CMK (cell line): ENCODE measurements at regions not wholly inside any gene's neighbourhood (a gene's known extent, or its start where the extent isn't known, plus 50 kb on each side); places are given as distances from the start of the nearest gene placed in this dataset.

ENCODE experiments used
- DNase-seq: peaks from one replicate; pipeline ENCODE4 v3.0.0-alpha.2; 2010; ENCODE audit warnings: low read depth

GRCh38 chr5:167790462-167791260 lies 500.8 kb upstream of the WWC1 start:
- no peak for DNase-seq

GRCh38 chr5:167792514-167792913 lies 498.9 kb upstream of the WWC1 start:
- no peak for DNase-seq

- DNase-seq, result no peak
These were observed 497.7 kb upstream of the WWC1 start for GRCh38 chr5:167793700-167794099.

GRCh38 chr5:167794121-167794520 lies 497.3 kb upstream of the WWC1 start:
- DNase-seq, result no peak

- DNase-seq, result no peak
These were observed 494.8 kb upstream of the WWC1 start for GRCh38 chr5:167796672-167797071.

- DNase-seq, result no peak
These were observed 493.5 kb upstream of the WWC1 start for GRCh38 chr5:167797933-167798332.

- DNase-seq, result no peak
These were observed 493.0 kb upstream of the WWC1 start for GRCh38 chr5:167798448-167798847.

- DNase-seq, result no peak
These were observed 491.0 kb upstream of the WWC1 start for GRCh38 chr5:167800427-167800826.

GRCh38 chr5:167801999-167802398 lies 489.4 kb upstream of the WWC1 start:
- DNase-seq, result no peak

- DNase-seq, result no peak
These were observed 488.6 kb upstream of the WWC1 start for GRCh38 chr5:167802755-167803431.

GRCh38 chr5:167804512-167805220 lies 486.8 kb upstream of the WWC1 start:
- no peak for DNase-seq

- no peak for DNase-seq
These were observed 480.9 kb upstream of the WWC1 start for GRCh38 chr5:167810573-167810972.

GRCh38 chr5:167812871-167813270 lies 478.6 kb upstream of the WWC1 start:
- DNase-seq, result no peak

GRCh38 chr5:167813389-167813788 lies 478.1 kb upstream of the WWC1 start:
- DNase-seq, result no peak

GRCh38 chr5:167814040-167814439 lies 477.4 kb upstream of the WWC1 start:
- no peak for DNase-seq

- DNase-seq, result no peak
These were observed 476.6 kb upstream of the WWC1 start for GRCh38 chr5:167814828-167815227.

- DNase-seq, result no peak
These were observed 475.1 kb upstream of the WWC1 start for GRCh38 chr5:167816354-167816753.

GRCh38 chr5:167816864-167817263 lies 474.6 kb upstream of the WWC1 start:
- DNase-seq, result no peak

GRCh38 chr5:167819406-167819805 lies 472.0 kb upstream of the WWC1 start:
- DNase-seq, result no peak

- DNase-seq, result no peak
These were observed 471.1 kb upstream of the WWC1 start for GRCh38 chr5:167820101-167820990.

- DNase-seq, result no peak
These were observed 470.3 kb upstream of the WWC1 start for GRCh38 chr5:167821151-167821550.

GRCh38 chr5:167821669-167822068 lies 469.8 kb upstream of the WWC1 start:
- no peak for DNase-seq
